ACC112 (cell line): ENCODE measurements at regions not wholly inside any gene's neighbourhood (a gene's known extent, or its start where the extent isn't known, plus 50 kb on each side); places are given as distances from the start of the nearest gene placed in this dataset.

ENCODE experiments used
- H2AFZ ChIP-seq: fragments of 200-600 bp; sonication (generic); one replicate; pipeline ENCODE4 v1.6.0; 2017; ENCODE audit warnings: antibody characterized with exemption, low read length; ENCODE audit not compliant: unreplicated experiment
- H3K27ac ChIP-seq: fragments of 200-600 bp; sonication (generic); 2 replicates; pipeline ENCODE4 v1.5.1; 2014; ENCODE audit warnings: low read depth, mild to moderate bottlenecking, antibody characterized with exemption, low read length, moderate library complexity
- H3K27me3 ChIP-seq: fragments of 200-600 bp; sonication (generic); 2 replicates; pipeline ENCODE4 v1.6.1; 2014; ENCODE audit warnings: mild to moderate bottlenecking, antibody characterized with exemption, low read length, moderate library complexity, mixed read lengths; ENCODE audit not compliant: insufficient read depth
- H3K36me3 ChIP-seq: fragments of 200-600 bp; sonication (generic); 2 replicates; pipeline ENCODE4 v1.6.1; 2016; ENCODE audit warnings: mild to moderate bottlenecking, antibody characterized with exemption, low read length, moderate library complexity, mixed read lengths; ENCODE audit not compliant: insufficient read depth
- H3K4me1 ChIP-seq: fragments of 200-600 bp; sonication (generic); one replicate; pipeline ENCODE4 v1.6.1; 2016; ENCODE audit warnings: low read length, mixed read lengths; ENCODE audit not compliant: insufficient read depth, unreplicated experiment, control insufficient read depth
- H3K4me3 ChIP-seq: fragments of 200-600 bp; sonication (generic); 2 replicates; pipeline ENCODE4 v1.5.1; 2014; ENCODE audit warnings: mild to moderate bottlenecking, low read depth, low read length
- H3K79me2 ChIP-seq: fragments of 200-600 bp; sonication (generic); one replicate; pipeline ENCODE4 v1.6.0; 2016; ENCODE audit warnings: low read length; ENCODE audit not compliant: control insufficient read depth, unreplicated experiment, insufficient read depth

GRCh38 chr2:40559175-40559574 lies 107.3 kb upstream of the SLC8A1 start:
- no peaks in the 10 kb centered on the region for H3K4me1 ChIP-seq
- peak overlapping the region; percentile 7 for H2AFZ ChIP-seq
- H3K79me2 ChIP-seq = no peaks in the 10 kb centered on the region
- no peaks in the 10 kb centered on the region for H3K27me3 ChIP-seq
- no peaks in the 10 kb centered on the region for H3K36me3 ChIP-seq
- H3K4me3 ChIP-seq = no peak overlapping the region
- H3K27ac ChIP-seq = no peak overlapping the region

- Histone ChIP-seq H3K27ac (no peak overlapping the region), H2AFZ (no peak overlapping the region), H3K4me1 (no peaks in the 10 kb centered on the region), H3K27me3 (no peaks in the 10 kb centered on the region), H3K36me3 (no peaks in the 10 kb centered on the region), H3K79me2 (no peaks in the 10 kb centered on the region), H3K4me3 (no peak overlapping the region)
Observed at GRCh38 chr2:40564184-40564583, 112.3 kb upstream of the SLC8A1 start.

- no peak overlapping the region for H3K27ac ChIP-seq
- H3K4me1 ChIP-seq = peaks cover 5% of the 10 kb centered on the region
- H3K27me3 ChIP-seq = no peaks in the 10 kb centered on the region
- H3K36me3 ChIP-seq = no peaks in the 10 kb centered on the region
- no peak overlapping the region for H2AFZ ChIP-seq
- H3K4me3 ChIP-seq = no peak overlapping the region
- H3K79me2 ChIP-seq = no peaks in the 10 kb centered on the region
Observed at GRCh38 chr2:40579247-40579646, 127.4 kb upstream of the SLC8A1 start.

- Histone ChIP-seq H3K27ac (no peak overlapping the region), H3K79me2 (no peaks in the 10 kb centered on the region), H3K4me1 (peaks cover 7% of the 10 kb centered on the region), H3K27me3 (no peaks in the 10 kb centered on the region), H3K4me3 (no peak overlapping the region), H2AFZ (no peak overlapping the region), H3K36me3 (no peaks in the 10 kb centered on the region)
Observed at GRCh38 chr2:40584432-40584831, 132.5 kb upstream of the SLC8A1 start.

GRCh38 chr2:40591774-40592173 lies 139.9 kb upstream of the SLC8A1 start:
- no peak overlapping the region for H3K27ac ChIP-seq
- no peaks in the 10 kb centered on the region for H3K36me3 ChIP-seq
- H3K27me3 ChIP-seq = no peaks in the 10 kb centered on the region
- H3K4me1 ChIP-seq = no peaks in the 10 kb centered on the region
- H3K79me2 ChIP-seq = no peaks in the 10 kb centered on the region
- H2AFZ ChIP-seq = no peak overlapping the region
- no peak overlapping the region for H3K4me3 ChIP-seq

- Histone ChIP-seq H3K36me3 (no peaks in the 10 kb centered on the region), H2AFZ (no peak overlapping the region), H3K27ac (no peak overlapping the region), H3K4me3 (no peak overlapping the region), H3K27me3 (no peaks in the 10 kb centered on the region), H3K4me1 (no peaks in the 10 kb centered on the region), H3K79me2 (no peaks in the 10 kb centered on the region)
Observed at GRCh38 chr2:40592218-40592617, 140.3 kb upstream of the SLC8A1 start.

- Histone ChIP-seq H3K27me3 (no peaks in the 10 kb centered on the region), H3K4me1 (no peaks in the 10 kb centered on the region), H3K4me3 (no peak overlapping the region), H3K36me3 (no peaks in the 10 kb centered on the region), H3K27ac (no peak overlapping the region), H2AFZ (no peak overlapping the region), H3K79me2 (no peaks in the 10 kb centered on the region)
Observed at GRCh38 chr2:40606862-40607261, 155.0 kb upstream of the SLC8A1 start.

GRCh38 chr2:40611196-40611595 lies 159.3 kb upstream of the SLC8A1 start:
- Histone ChIP-seq H3K27ac (no peak overlapping the region), H3K36me3 (no peaks in the 10 kb centered on the region), H3K27me3 (no peaks in the 10 kb centered on the region), H3K4me3 (no peak overlapping the region), H3K79me2 (no peaks in the 10 kb centered on the region), H3K4me1 (no peaks in the 10 kb centered on the region), H2AFZ (no peak overlapping the region)

GRCh38 chr2:40625849-40626248 lies 174.0 kb upstream of the SLC8A1 start:
- peak overlapping the region; percentile 36 for H3K27ac ChIP-seq
- no peak overlapping the region for H3K4me3 ChIP-seq
- H3K27me3 ChIP-seq = no peaks in the 10 kb centered on the region
- H3K36me3 ChIP-seq = no peaks in the 10 kb centered on the region
- H3K4me1 ChIP-seq = peaks cover 11% of the 10 kb centered on the region
- no peaks in the 10 kb centered on the region for H3K79me2 ChIP-seq
- H2AFZ ChIP-seq = peak overlapping the region; percentile 72

GRCh38 chr2:40628556-40628955 lies 176.7 kb upstream of the SLC8A1 start:
- Histone ChIP-seq H2AFZ (no peak overlapping the region), H3K27me3 (no peaks in the 10 kb centered on the region), H3K4me1 (peaks cover 11% of the 10 kb centered on the region), H3K27ac (no peak overlapping the region), H3K4me3 (no peak overlapping the region), H3K79me2 (no peaks in the 10 kb centered on the region), H3K36me3 (no peaks in the 10 kb centered on the region)

- Histone ChIP-seq H3K4me1 (peaks cover 11% of the 10 kb centered on the region), H3K27ac (no peak overlapping the region), H3K4me3 (no peak overlapping the region), H2AFZ (no peak overlapping the region), H3K79me2 (no peaks in the 10 kb centered on the region), H3K36me3 (no peaks in the 10 kb centered on the region), H3K27me3 (no peaks in the 10 kb centered on the region)
Observed at GRCh38 chr2:40629768-40630434, 178.0 kb upstream of the SLC8A1 start.
